ENCODE measurements at regions not wholly inside any gene's neighbourhood (a gene's known extent, or its start where the extent isn't known, plus 50 kb on each side); places are given as distances from the start of the nearest gene placed in this dataset.

GRCh38 chr1:87505391-87505983, 176.8 kb downstream of the LMO4 start:
- H3K36me3 Mint-ChIP-seq (ENCODE audit: low read depth) = no peaks in the 10 kb centered on the region
- H3K27ac Mint-ChIP-seq = no peak overlapping the region
- H3K4me3 Mint-ChIP-seq = no peak overlapping the region
- no peak for DNase-seq
- H3K4me1 Mint-ChIP-seq = no peaks in the 10 kb centered on the region
- intact Hi-C loops (cut with micrococcal nuclease) = loop anchor here (10.0 kb wide), 1 partner anchor 181 kb away; the partner anchor contains the start of gene LMO4
- no peaks in the 10 kb centered on the region for H3K9me3 Mint-ChIP-seq
- peaks cover 3% of the 10 kb centered on the region for H3K27me3 Mint-ChIP-seq

DNA sequence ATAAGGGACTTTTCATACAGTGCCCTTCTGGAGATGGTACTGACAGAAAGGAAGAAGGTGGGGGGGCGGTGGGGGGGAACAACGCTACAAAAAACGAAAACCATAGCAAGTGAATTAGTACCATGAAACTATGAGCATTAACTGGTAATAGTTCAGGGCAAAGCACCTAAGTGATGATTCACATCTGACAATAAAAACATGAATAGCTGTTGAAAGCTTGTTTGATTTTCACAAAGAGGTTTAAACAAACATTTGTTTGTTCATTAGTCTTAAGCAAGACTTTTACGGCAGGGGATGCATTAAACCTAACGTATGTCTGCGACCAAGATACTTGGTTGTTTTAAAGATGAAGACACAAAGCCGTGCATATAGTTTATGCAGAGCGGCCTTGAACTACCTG, 177.5 kb downstream of the LMO4 start:
- H3K36me3 Mint-ChIP-seq (ENCODE audit: low read depth) = no peaks in the 10 kb centered on the region
- intact Hi-C loops (cut with micrococcal nuclease) = loop anchor here (10.0 kb wide), 1 partner anchor 181 kb away; the partner anchor contains the start of gene LMO4
- H3K4me3 Mint-ChIP-seq = no peak overlapping the region
- no peak for DNase-seq
- no peak overlapping the region for H3K27ac Mint-ChIP-seq
- H3K27me3 Mint-ChIP-seq = peaks cover 3% of the 10 kb centered on the region
- H3K9me3 Mint-ChIP-seq = no peaks in the 10 kb centered on the region
- no peaks in the 10 kb centered on the region for H3K4me1 Mint-ChIP-seq

DNA sequence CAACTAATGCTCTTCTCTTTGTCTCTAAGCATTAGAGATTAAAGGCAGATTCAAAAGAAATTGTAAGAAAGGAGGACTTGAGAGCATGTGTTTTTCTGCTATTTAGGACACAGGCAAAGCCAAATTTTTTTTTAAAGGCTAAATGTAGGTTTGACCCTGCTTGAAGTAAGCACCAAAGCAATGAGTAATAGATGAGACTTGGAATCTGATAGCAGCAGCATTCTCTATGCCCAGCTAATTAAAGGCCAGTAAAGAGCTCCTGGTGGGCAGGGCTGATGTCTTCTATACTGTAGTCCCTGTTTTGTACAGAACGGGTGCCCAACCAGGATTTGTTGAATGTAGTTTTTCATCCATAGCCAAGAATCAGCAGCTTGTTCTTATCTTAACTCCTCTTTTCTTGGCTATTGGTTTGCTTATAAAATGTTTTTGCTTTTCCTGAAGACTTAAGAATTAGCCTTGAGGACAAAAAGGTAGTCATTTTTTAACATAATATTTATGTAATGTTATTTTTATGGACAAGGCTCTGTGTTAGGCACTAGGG, 179.6 kb downstream of the LMO4 start:
- Mint-ChIP-seq H3K36me3 (ENCODE audit: low read depth) (no peaks in the 10 kb centered on the region), H3K4me3 (no peak overlapping the region), H3K27ac (no peak overlapping the region)

GRCh38 chr1:87510540-87510939, 181.9 kb downstream of the LMO4 start:
- intact Hi-C loops (cut with micrococcal nuclease) = loop anchor here (10.0 kb wide), 1 partner anchor 666 kb away; no protein-coding TSS in a partner anchor
- peaks cover 13% of the 10 kb centered on the region for H3K27me3 Mint-ChIP-seq

More for the DNA sequence above, 179.6 kb downstream of the LMO4 start:
- no peaks in the 10 kb centered on the region for H3K9me3 Mint-ChIP-seq
- no peaks in the 10 kb centered on the region for H3K4me1 Mint-ChIP-seq
- peaks cover 8% of the 10 kb centered on the region for H3K27me3 Mint-ChIP-seq
- DNase-seq = no peak
- intact Hi-C loops (cut with micrococcal nuclease) = loop anchor here (10.0 kb wide), 1 partner anchor 184 kb away; the partner anchor contains the start of gene LMO4

DNA sequence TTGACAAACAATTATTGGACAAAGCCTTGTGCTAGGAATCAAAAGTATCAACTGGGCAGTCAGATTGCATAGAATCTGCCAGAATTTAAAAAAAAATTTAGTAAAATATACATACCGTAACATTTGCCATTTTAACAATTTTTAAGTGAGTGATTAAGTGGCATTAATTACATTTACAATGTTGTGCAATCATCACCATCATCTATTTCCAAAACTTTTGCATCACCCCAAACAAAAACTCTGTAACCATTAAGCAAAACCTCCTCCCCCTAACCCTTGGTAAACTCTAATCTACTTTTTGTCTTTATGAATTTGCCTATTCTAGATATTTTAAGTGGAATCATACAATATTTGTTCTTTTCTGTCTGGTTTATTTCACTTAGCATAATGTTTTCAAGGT, 182.8 kb downstream of the LMO4 start:
- Mint-ChIP-seq H3K36me3 (ENCODE audit: low read depth) (no peaks in the 10 kb centered on the region), H3K27ac (no peak overlapping the region), H3K27me3 (peaks cover 13% of the 10 kb centered on the region), H3K9me3 (no peaks in the 10 kb centered on the region), H3K4me3 (no peak overlapping the region), H3K4me1 (no peaks in the 10 kb centered on the region)
- DNase-seq = no peak
- intact Hi-C loops (cut with micrococcal nuclease) = loop anchor here (10.0 kb wide), 1 partner anchor 667 kb away; no protein-coding TSS in a partner anchor

More at GRCh38 chr1:87510540-87510939, 181.9 kb downstream of the LMO4 start:
- Mint-ChIP-seq H3K27ac (no peak overlapping the region), H3K9me3 (no peaks in the 10 kb centered on the region), H3K4me1 (no peaks in the 10 kb centered on the region), H3K36me3 (ENCODE audit: low read depth) (no peaks in the 10 kb centered on the region), H3K4me3 (no peak overlapping the region)
- no peak for DNase-seq

- H3K9me3 Mint-ChIP-seq = no peaks in the 10 kb centered on the region
- H3K27me3 Mint-ChIP-seq = peaks cover 10% of the 10 kb centered on the region
- H3K4me3 Mint-ChIP-seq = no peak overlapping the region
- no peaks in the 10 kb centered on the region for H3K4me1 Mint-ChIP-seq
- intact Hi-C loops (cut with micrococcal nuclease) = loop anchor here (10.0 kb wide), 1 partner anchor 668 kb away; no protein-coding TSS in a partner anchor
- no peak for DNase-seq
- no peak overlapping the region for H3K27ac Mint-ChIP-seq
- no peaks in the 10 kb centered on the region for H3K36me3 Mint-ChIP-seq (ENCODE audit: low read depth)
These were observed 183.8 kb downstream of the LMO4 start for GRCh38 chr1:87512431-87512830.

DNA sequence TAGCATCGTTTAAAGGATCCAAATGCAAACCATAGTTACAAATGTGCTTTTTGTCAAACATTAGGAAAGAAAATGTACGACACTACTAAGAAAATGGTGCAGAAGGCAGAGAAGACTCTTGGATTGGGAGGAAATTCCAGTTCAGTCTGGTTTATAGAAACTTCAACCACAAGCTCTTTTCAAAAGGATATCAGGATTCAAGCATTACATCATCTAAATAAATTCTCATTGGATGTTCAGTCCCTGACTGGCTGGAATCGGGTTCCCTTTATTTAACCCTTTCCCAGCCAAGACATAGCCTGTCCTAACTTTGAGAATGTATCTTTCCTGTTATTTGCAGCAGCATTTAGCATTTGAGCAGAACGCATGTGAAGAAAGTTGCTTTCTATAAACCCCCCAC, 184.6 kb downstream of the LMO4 start:
- H3K9me3 Mint-ChIP-seq = no peaks in the 10 kb centered on the region
- no peak overlapping the region for H3K4me3 Mint-ChIP-seq
- no peak for DNase-seq
- no peak overlapping the region for H3K27ac Mint-ChIP-seq
- intact Hi-C loops (cut with micrococcal nuclease) = loop anchor here (10.0 kb wide), 1 partner anchor 668 kb away; no protein-coding TSS in a partner anchor
- H3K36me3 Mint-ChIP-seq (ENCODE audit: low read depth) = no peaks in the 10 kb centered on the region
- H3K4me1 Mint-ChIP-seq = no peaks in the 10 kb centered on the region
- peaks cover 10% of the 10 kb centered on the region for H3K27me3 Mint-ChIP-seq

GRCh38 chr1:87513966-87514660, 185.4 kb downstream of the LMO4 start:
- Mint-ChIP-seq H3K36me3 (ENCODE audit: low read depth) (no peaks in the 10 kb centered on the region), H3K4me1 (peaks cover 1% of the 10 kb centered on the region), H3K4me3 (no peak overlapping the region), H3K27me3 (peaks cover 10% of the 10 kb centered on the region), H3K27ac (no peak overlapping the region), H3K9me3 (no peaks in the 10 kb centered on the region)
- DNase-seq = no peak
- intact Hi-C loops (cut with micrococcal nuclease) = loop anchor here (10.0 kb wide), 1 partner anchor 669 kb away; no protein-coding TSS in a partner anchor

DNA sequence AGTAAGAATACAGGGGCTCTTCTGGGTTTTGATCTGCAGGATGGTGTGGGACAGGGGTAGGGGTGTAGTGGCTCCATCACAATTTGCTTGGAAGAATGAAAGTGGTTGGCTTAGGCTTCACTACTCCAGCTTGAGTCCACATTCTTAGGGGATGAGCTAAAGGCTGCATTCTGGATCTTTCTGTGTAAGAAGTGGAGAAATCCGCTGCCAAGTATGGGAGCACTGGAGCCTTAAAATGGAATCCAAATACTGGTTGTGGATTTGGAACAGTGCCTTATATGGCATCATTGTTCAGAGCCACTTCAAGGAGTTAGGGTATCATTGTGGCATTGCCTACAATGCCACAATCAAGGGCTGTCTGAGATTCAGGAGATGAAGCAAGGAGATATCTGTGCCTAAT, 187.1 kb downstream of the LMO4 start:
- intact Hi-C loops (cut with micrococcal nuclease) = loop anchor here (10.0 kb wide), 1 partner anchor 671 kb away; no protein-coding TSS in a partner anchor
- Mint-ChIP-seq H3K36me3 (ENCODE audit: low read depth) (no peaks in the 10 kb centered on the region), H3K4me1 (peaks cover 1% of the 10 kb centered on the region), H3K27me3 (peaks cover 10% of the 10 kb centered on the region), H3K9me3 (no peaks in the 10 kb centered on the region), H3K27ac (no peak overlapping the region), H3K4me3 (no peak overlapping the region)
- DNase-seq = no peak

DNA sequence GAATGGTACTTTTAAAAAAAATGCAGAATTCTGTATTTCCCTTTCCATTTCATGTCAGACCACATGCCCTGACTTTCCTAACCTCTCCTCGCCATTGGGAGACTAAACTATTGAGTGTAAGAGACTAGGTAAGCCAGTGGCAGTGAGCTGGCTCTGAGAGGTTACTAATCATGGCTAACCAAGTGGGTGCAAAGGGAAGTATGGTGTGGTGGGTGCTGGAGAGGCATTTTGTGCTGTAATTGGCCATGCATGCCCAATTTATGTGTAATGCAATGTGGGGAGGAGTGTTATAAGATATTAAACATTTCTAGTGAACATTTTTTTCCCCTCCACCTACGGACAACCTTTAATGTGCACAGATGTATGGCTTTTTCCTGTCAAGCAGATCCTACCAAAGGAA, 190.1 kb downstream of the LMO4 start:
- Mint-ChIP-seq H3K9me3 (no peaks in the 10 kb centered on the region), H3K4me1 (peaks cover 1% of the 10 kb centered on the region), H3K4me3 (no peak overlapping the region), H3K27ac (no peak overlapping the region), H3K27me3 (peaks cover 5% of the 10 kb centered on the region), H3K36me3 (ENCODE audit: low read depth) (no peaks in the 10 kb centered on the region)
- intact Hi-C loops (cut with micrococcal nuclease) = loop anchor here (10.0 kb wide), 1 partner anchor 674 kb away; no protein-coding TSS in a partner anchor
- no peak for DNase-seq

DNA sequence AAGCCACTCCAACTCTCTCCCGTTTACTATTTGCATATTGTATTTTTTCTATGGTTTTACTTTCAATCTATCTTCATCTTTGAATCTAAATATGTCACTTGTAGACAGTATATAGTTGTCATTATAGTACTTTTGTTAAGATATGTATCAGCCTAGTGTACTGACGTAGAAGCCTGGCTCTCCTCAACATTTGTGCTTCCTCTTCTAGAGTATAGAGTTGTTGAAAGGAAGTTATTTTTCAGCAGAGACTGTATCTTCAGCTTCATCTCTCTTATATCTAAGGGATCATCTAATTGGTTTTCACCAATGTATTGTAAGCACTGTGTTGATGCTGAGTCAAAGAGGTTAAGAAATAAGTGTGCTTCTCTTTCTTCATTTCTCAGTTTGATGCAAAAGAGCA, 192.8 kb downstream of the LMO4 start:
- intact Hi-C loops (cut with micrococcal nuclease) = no loop called here
- Mint-ChIP-seq H3K27me3 (no peaks in the 10 kb centered on the region), H3K4me1 (peaks cover 1% of the 10 kb centered on the region), H3K4me3 (no peak overlapping the region), H3K27ac (no peak overlapping the region), H3K36me3 (ENCODE audit: low read depth) (no peaks in the 10 kb centered on the region), H3K9me3 (no peaks in the 10 kb centered on the region)
- DNase-seq = no peak

- intact Hi-C loops (cut with micrococcal nuclease) = no loop called here
- H3K4me3 Mint-ChIP-seq = no peak overlapping the region
- peaks cover 1% of the 10 kb centered on the region for H3K4me1 Mint-ChIP-seq
- DNase-seq = peak; percentile 23
- no peaks in the 10 kb centered on the region for H3K27me3 Mint-ChIP-seq
- H3K27ac Mint-ChIP-seq = no peak overlapping the region
- H3K36me3 Mint-ChIP-seq (ENCODE audit: low read depth) = no peaks in the 10 kb centered on the region
- no peaks in the 10 kb centered on the region for H3K9me3 Mint-ChIP-seq
These were observed 194.8 kb downstream of the LMO4 start for GRCh38 chr1:87523466-87523865.

DNA sequence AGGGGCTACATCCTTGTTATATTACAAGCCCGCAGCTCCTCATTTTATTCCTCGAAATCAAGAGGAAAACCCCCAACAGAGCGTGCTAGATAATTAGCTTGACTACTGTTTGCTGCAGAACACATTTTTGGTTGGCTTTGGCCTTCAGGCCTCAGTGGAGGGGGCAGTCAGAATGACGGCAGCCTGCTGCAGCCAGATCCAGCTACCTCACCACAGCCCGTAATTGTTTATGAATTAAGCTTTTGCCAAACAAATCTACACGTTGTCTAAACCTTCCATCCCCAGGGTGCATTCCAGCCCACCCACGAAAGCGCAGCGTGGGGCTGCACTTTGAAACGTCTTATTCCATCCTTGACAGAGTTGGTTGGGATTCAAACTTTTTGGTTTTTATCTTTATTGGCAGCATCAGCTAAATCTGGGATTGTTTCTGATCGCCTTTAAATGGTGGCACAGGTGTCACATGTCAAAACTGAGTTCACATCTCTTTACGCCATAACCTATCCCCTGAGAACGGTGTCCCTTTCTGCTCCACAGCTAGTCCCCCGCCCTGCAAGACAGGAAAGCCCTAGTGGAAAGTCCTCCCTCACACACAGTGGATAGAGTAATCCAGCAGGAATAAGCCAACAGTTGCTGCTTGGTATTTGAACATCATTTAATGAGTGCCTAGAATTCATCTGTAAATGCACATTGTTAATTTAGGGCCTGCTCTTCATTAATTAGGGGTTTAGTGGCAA, 195.5 kb downstream of the LMO4 start:
- H3K4me1 Mint-ChIP-seq = no peaks in the 10 kb centered on the region

More for the DNA sequence above, 195.5 kb downstream of the LMO4 start:
- no peak for DNase-seq
- no peaks in the 10 kb centered on the region for H3K36me3 Mint-ChIP-seq (ENCODE audit: low read depth)
- no peaks in the 10 kb centered on the region for H3K27me3 Mint-ChIP-seq
- no peak overlapping the region for H3K27ac Mint-ChIP-seq
- no peaks in the 10 kb centered on the region for H3K9me3 Mint-ChIP-seq
- no peak overlapping the region for H3K4me3 Mint-ChIP-seq
- intact Hi-C loops (cut with micrococcal nuclease) = no loop called here
